ENCODE measurements at regions not wholly inside any gene's neighbourhood (a gene's known extent, or its start where the extent isn't known, plus 50 kb on each side); places are given as distances from the start of the nearest gene placed in this dataset.

DNA sequence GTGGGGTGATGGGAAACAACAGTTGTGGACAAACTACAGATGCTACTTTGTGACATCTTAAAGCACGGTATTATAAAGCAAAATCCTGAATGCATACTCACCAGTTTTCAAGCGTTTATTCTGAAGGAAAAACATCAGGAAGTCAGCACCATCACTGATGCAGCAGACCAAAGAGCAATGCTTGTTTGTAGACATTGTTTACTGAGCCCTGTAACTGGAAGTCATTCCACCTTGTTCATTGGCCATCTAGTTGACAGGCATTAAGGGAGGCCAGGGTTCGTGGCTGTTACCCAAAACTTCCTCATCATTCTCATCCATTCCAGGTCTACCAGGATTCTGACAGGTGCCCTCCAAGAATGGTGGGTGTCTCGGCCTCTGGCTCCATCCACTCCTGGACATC lies 55.3 kb upstream of the FAM204A start:
- H3K4me3 ChIP-seq (ENCODE audit: low read depth in 2 of 2, low read length in 2 of 2): no peak overlapping the region
- H3K27me3 ChIP-seq (ENCODE audit: control insufficient read depth, insufficient read depth, low read length): peaks cover 2% of the 10 kb centered on the region; the same call in 1 of the 2 replicates
- H3K4me1 ChIP-seq (ENCODE audit: control insufficient read depth, insufficient read depth, low read length): no peaks in the 10 kb centered on the region
- no peak for TF ChIP-seq TCF7L2 (IDR thresholded peaks at IDR 0.05; ENCODE audit: low read depth, low read length)
- TF ChIP-seq, protein P1, sequence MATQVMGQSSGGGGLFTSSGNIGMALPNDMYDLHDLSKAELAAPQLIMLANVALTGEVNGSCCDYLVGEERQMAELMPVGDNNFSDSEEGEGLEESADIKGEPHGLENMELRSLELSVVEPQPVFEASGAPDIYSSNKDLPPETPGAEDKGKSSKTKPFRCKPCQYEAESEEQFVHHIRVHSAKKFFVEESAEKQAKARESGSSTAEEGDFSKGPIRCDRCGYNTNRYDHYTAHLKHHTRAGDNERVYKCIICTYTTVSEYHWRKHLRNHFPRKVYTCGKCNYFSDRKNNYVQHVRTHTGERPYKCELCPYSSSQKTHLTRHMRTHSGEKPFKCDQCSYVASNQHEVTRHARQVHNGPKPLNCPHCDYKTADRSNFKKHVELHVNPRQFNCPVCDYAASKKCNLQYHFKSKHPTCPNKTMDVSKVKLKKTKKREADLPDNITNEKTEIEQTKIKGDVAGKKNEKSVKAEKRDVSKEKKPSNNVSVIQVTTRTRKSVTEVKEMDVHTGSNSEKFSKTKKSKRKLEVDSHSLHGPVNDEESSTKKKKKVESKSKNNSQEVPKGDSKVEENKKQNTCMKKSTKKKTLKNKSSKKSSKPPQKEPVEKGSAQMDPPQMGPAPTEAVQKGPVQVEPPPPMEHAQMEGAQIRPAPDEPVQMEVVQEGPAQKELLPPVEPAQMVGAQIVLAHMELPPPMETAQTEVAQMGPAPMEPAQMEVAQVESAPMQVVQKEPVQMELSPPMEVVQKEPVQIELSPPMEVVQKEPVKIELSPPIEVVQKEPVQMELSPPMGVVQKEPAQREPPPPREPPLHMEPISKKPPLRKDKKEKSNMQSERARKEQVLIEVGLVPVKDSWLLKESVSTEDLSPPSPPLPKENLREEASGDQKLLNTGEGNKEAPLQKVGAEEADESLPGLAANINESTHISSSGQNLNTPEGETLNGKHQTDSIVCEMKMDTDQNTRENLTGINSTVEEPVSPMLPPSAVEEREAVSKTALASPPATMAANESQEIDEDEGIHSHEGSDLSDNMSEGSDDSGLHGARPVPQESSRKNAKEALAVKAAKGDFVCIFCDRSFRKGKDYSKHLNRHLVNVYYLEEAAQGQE (IDR thresholded peaks at IDR 0.05; ENCODE audit: insufficient read depth in 1 of 2, low read depth in 2 of 2, low read length in 1 of 2): no peak
- no peak for TF ChIP-seq POLR2AphosphoS5 (IDR thresholded peaks at IDR 0.05; ENCODE audit: low read depth, low read length)
- TF ChIP-seq, protein P2, sequence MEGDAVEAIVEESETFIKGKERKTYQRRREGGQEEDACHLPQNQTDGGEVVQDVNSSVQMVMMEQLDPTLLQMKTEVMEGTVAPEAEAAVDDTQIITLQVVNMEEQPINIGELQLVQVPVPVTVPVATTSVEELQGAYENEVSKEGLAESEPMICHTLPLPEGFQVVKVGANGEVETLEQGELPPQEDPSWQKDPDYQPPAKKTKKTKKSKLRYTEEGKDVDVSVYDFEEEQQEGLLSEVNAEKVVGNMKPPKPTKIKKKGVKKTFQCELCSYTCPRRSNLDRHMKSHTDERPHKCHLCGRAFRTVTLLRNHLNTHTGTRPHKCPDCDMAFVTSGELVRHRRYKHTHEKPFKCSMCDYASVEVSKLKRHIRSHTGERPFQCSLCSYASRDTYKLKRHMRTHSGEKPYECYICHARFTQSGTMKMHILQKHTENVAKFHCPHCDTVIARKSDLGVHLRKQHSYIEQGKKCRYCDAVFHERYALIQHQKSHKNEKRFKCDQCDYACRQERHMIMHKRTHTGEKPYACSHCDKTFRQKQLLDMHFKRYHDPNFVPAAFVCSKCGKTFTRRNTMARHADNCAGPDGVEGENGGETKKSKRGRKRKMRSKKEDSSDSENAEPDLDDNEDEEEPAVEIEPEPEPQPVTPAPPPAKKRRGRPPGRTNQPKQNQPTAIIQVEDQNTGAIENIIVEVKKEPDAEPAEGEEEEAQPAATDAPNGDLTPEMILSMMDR (IDR thresholded peaks at IDR 0.05): no peak
- no peak for TF ChIP-seq SIN3A (IDR thresholded peaks at IDR 0.05; ENCODE audit: borderline replicate concordance, insufficient read depth, low read depth, low read length)
- no peaks in the 10 kb centered on the region for H3K9me3 ChIP-seq (ENCODE audit: control insufficient read depth, insufficient read depth, low read depth, low read length)
- intact Hi-C loops (cut with micrococcal nuclease; ENCODE audit: unreplicated experiment) (no loop called here), in situ Hi-C loops (cut with HindIII; ENCODE audit: low pct_unique_long_range_greater_than_20kb, low sequenced_read_pairs) (no loop called here)
- CTCF ChIA-PET: no interaction called here
- DNase-seq (ENCODE audit: low read depth, low spot score) (no peak), ATAC-seq (no peak; the same call in 1 of the 2 replicates)
- POLR2A ChIA-PET: no interaction called here
- BruUV-seq (replicated peaks): no TSS peak
- H3K36me3 ChIP-seq (ENCODE audit: control insufficient read depth, insufficient read depth, low read length): no peaks in the 10 kb centered on the region
- no peak overlapping the region for H3K27ac ChIP-seq (ENCODE audit: low read length)

DNA sequence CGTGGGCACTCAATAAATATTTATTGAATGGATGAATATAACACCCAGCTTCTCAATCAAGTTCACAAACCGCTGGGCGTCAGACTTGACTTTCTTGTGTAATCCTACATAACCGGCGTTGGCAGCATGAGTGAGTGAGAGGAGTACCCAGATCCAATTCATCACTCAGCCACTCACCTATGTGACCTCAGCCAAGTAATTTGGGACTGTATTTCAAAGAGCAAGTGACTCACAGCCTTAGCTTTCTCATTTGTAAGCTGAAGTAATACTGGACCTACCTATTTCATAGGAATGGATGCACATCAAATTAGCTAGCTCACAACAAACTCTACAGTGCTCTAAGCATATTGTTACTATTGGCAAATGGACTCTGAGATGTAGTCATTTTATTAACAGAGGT lies 53.8 kb upstream of the FAM204A start:
- no peak for ATAC-seq
- CTCF ChIA-PET: interaction anchor here (0.7 kb wide), 1 partner anchor 1583 kb away, joined by 3 read pairs; no protein-coding TSS in a partner anchor
- no peaks in the 10 kb centered on the region for H3K36me3 ChIP-seq (ENCODE audit: control insufficient read depth, insufficient read depth, low read length)
- no peaks in the 10 kb centered on the region for H3K4me1 ChIP-seq (ENCODE audit: control insufficient read depth, insufficient read depth, low read length)
- DNase-seq (ENCODE audit: low read depth, low spot score): no peak
- POLR2A ChIA-PET: no interaction called here
- H3K4me3 ChIP-seq (ENCODE audit: low read depth in 2 of 2, low read length in 2 of 2): no peak overlapping the region
- in situ Hi-C loops (cut with HindIII; ENCODE audit: low pct_unique_long_range_greater_than_20kb, low sequenced_read_pairs) (no loop called here), intact Hi-C loops (cut with micrococcal nuclease; ENCODE audit: unreplicated experiment) (no loop called here)
- TF ChIP-seq, protein P2 (IDR thresholded peaks at IDR 0.05): no peak
- TF ChIP-seq, protein P1 (IDR thresholded peaks at IDR 0.05; ENCODE audit: insufficient read depth in 1 of 2, low read depth in 2 of 2, low read length in 1 of 2): no peak
- TF ChIP-seq POLR2AphosphoS5 (IDR thresholded peaks at IDR 0.05; ENCODE audit: low read depth, low read length) (no peak), SIN3A (IDR thresholded peaks at IDR 0.05; ENCODE audit: borderline replicate concordance, insufficient read depth, low read depth, low read length) (no peak), TCF7L2 (IDR thresholded peaks at IDR 0.05; ENCODE audit: low read depth, low read length) (no peak)
- H3K27me3 ChIP-seq (ENCODE audit: control insufficient read depth, insufficient read depth, low read length): 0 out of 2 replicates have a peak, but pooled peaks cover 5% of the 10 kb centered on the region
- H3K9me3 ChIP-seq (ENCODE audit: control insufficient read depth, insufficient read depth, low read depth, low read length): no peaks in the 10 kb centered on the region
- BruUV-seq (replicated peaks): no TSS peak
- H3K27ac ChIP-seq (ENCODE audit: low read length): no peak overlapping the region
